Astrocyte (in vitro differentiated cells and primary cell): ENCODE measurements at regions not wholly inside any gene's neighbourhood (a gene's known extent, or its start where the extent isn't known, plus 50 kb on each side); places are given as distances from the start of the nearest gene placed in this dataset.

ENCODE experiments used
- DNase-seq: peaks from one replicate; pipeline ENCODE4 v3.0.0-alpha.2; 2010; ENCODE audit warnings: low read depth
- FAIRE-seq: peaks from 2 replicates; lab custom pipeline; 2011; peaks lifted over from hg19 to GRCh38; lab: Jason Lieb, UNC
- H2AFZ ChIP-seq: 2 replicates; pipeline ENCODE4 v1.6.0; 2012; ENCODE audit warnings: low read depth, low read length, inconsistent platforms
- H3K27ac ChIP-seq: 2 replicates; pipeline ENCODE4 v1.5.1; 2011; ENCODE audit warnings: low read depth, low read length, inconsistent platforms
- H3K27me3 ChIP-seq: 2 replicates; pipeline ENCODE4 v1.6.0; 2011; ENCODE audit warnings: low read length, inconsistent platforms; ENCODE audit not compliant: insufficient read depth
- H3K36me3 ChIP-seq: 2 replicates; pipeline ENCODE4 v1.5.1; 2011; ENCODE audit warnings: low read length, inconsistent platforms; ENCODE audit not compliant: insufficient read depth
- H3K4me1 ChIP-seq: 2 replicates; pipeline ENCODE4 v1.5.1; 2011; ENCODE audit warnings: low read length, inconsistent platforms; ENCODE audit not compliant: insufficient read depth
- H3K4me2 ChIP-seq: 2 replicates; pipeline ENCODE4 v1.6.0; 2012; ENCODE audit warnings: low read length, inconsistent platforms
- H3K4me3 ChIP-seq: 2 replicates; pipeline ENCODE4 v1.5.1; 2011; ENCODE audit warnings: low read depth, mild to moderate bottlenecking, low read length, inconsistent platforms; ENCODE audit not compliant: insufficient read depth
- H3K79me2 ChIP-seq: 2 replicates; pipeline ENCODE4 v1.6.0; 2012; ENCODE audit warnings: mild to moderate bottlenecking, low read length, inconsistent platforms; ENCODE audit not compliant: insufficient read depth
- H3K9ac ChIP-seq: 2 replicates; pipeline ENCODE4 v1.6.0; 2012; ENCODE audit warnings: mild to moderate bottlenecking, low read length, inconsistent platforms
- H3K9me3 ChIP-seq: 2 replicates; pipeline ENCODE4 v1.5.1; 2012; ENCODE audit warnings: low read depth, mild to moderate bottlenecking, low read length, inconsistent platforms; ENCODE audit not compliant: insufficient read depth
- H4K20me1 ChIP-seq: 2 replicates; pipeline ENCODE4 v1.6.0; 2012; ENCODE audit warnings: low read length, inconsistent platforms; ENCODE audit not compliant: insufficient read depth
- H3K27ac Mint-ChIP-seq: one replicate; pipeline ENCODE4 v1.8.0; 2021; ENCODE audit warnings: mild to moderate bottlenecking, mixed read lengths; ENCODE audit not compliant: unreplicated experiment
- H3K27me3 Mint-ChIP-seq: one replicate; pipeline ENCODE4 v1.8.0; 2021; ENCODE audit warnings: low read depth, mixed read lengths; ENCODE audit not compliant: unreplicated experiment
- H3K36me3 Mint-ChIP-seq: one replicate; pipeline ENCODE4 v1.8.0; 2021; ENCODE audit warnings: low read depth, mixed read lengths; ENCODE audit not compliant: unreplicated experiment
- H3K4me1 Mint-ChIP-seq: one replicate; pipeline ENCODE4 v1.8.0; 2021; ENCODE audit warnings: low read depth, mixed read lengths; ENCODE audit not compliant: unreplicated experiment
- H3K4me3 Mint-ChIP-seq: one replicate; pipeline ENCODE4 v1.8.0; 2021; ENCODE audit warnings: mild to moderate bottlenecking, moderate library complexity, mixed read lengths; ENCODE audit not compliant: unreplicated experiment
- H3K9me3 Mint-ChIP-seq: one replicate; pipeline ENCODE4 v1.8.0; 2021; ENCODE audit warnings: mild to moderate bottlenecking, mixed read lengths; ENCODE audit not compliant: unreplicated experiment
- CTCF ChIP-seq: IDR thresholded peaks from 2 replicates; pipeline ENCODE4 v1.5.1; 2011; ENCODE audit warnings: low read depth, mild to moderate bottlenecking, inconsistent platforms, low read length, moderate library complexity; ENCODE audit not compliant: insufficient read depth
- EZH2 ChIP-seq: IDR thresholded peaks from 2 replicates; pipeline ENCODE4 v1.6.1; 2012; ENCODE audit warnings: mild to moderate bottlenecking, low read length, inconsistent platforms; ENCODE audit not compliant: insufficient read depth

- no peaks in the 10 kb centered on the region for H3K9me3 ChIP-seq
- H3K27ac ChIP-seq, result no peak overlapping the region
- H3K4me1 ChIP-seq, result no peaks in the 10 kb centered on the region
- H3K27me3 ChIP-seq, result no peaks in the 10 kb centered on the region
- no peak for DNase-seq
- no peaks in the 10 kb centered on the region for H3K36me3 ChIP-seq
- H3K4me2 ChIP-seq, result no peak overlapping the region
- H3K79me2 ChIP-seq, result no peaks in the 10 kb centered on the region
- H2AFZ ChIP-seq, result no peak overlapping the region
- TF ChIP-seq EZH2 (no peak), CTCF (no peak)
- H3K9me3 Mint-ChIP-seq, result no peaks in the 10 kb centered on the region
- H3K9ac ChIP-seq, result no peak overlapping the region
- H3K4me1 Mint-ChIP-seq, result no peaks in the 10 kb centered on the region
- FAIRE-seq, result no peak
- no peak overlapping the region for H3K4me3 ChIP-seq
- no peaks in the 10 kb centered on the region for H3K36me3 Mint-ChIP-seq
- no peaks in the 10 kb centered on the region for H4K20me1 ChIP-seq
- no peaks in the 10 kb centered on the region for H3K27me3 Mint-ChIP-seq
- no peak overlapping the region for H3K4me3 Mint-ChIP-seq
- no peak overlapping the region for H3K27ac Mint-ChIP-seq
Measured at GRCh38 chr5:130243641-130244040, 339.4 kb downstream of the CHSY3 start.

- DNase-seq (no peak), FAIRE-seq (no peak)
- Histone ChIP-seq H3K9ac (no peak overlapping the region), H3K4me2 (no peak overlapping the region), H3K27ac (no peak overlapping the region), H3K4me1 (no peaks in the 10 kb centered on the region), H3K79me2 (no peaks in the 10 kb centered on the region), H3K27me3 (no peaks in the 10 kb centered on the region), H3K36me3 (no peaks in the 10 kb centered on the region), H4K20me1 (no peaks in the 10 kb centered on the region), H2AFZ (no peak overlapping the region), H3K4me3 (no peak overlapping the region), H3K9me3 (no peaks in the 10 kb centered on the region)
- peaks cover 8% of the 10 kb centered on the region for H3K4me1 Mint-ChIP-seq
- H3K27ac Mint-ChIP-seq, result no peak overlapping the region
- no peak for TF ChIP-seq EZH2
- no peak for TF ChIP-seq CTCF
- H3K36me3 Mint-ChIP-seq, result no peaks in the 10 kb centered on the region
- no peaks in the 10 kb centered on the region for H3K27me3 Mint-ChIP-seq
- no peak overlapping the region for H3K4me3 Mint-ChIP-seq
- peaks cover 2% of the 10 kb centered on the region for H3K9me3 Mint-ChIP-seq
Measured at GRCh38 chr5:130237721-130238120, 333.5 kb downstream of the CHSY3 start.
